Mammary epithelial cell (primary cell): ENCODE measurements at regions not wholly inside any gene's neighbourhood (a gene's known extent, or its start where the extent isn't known, plus 50 kb on each side); places are given as distances from the start of the nearest gene placed in this dataset.

Source experiments
- EZH2 ChIP-seq: IDR thresholded peaks from 2 replicates; pipeline ENCODE4 v1.6.1; 2012; ENCODE audit warnings: low read length, inconsistent platforms, borderline replicate concordance
- TF ChIP-seq, protein P1 (sequence below), 2 donors: IDR thresholded peaks in 1 of 2; conservative IDR thresholded peaks in 1 of 2; 2 replicates each; pipeline ENCODE4 v1.5.1; 2011 to 2012; ENCODE audit warnings: inconsistent platforms in 2 of 2, low read length in 2 of 2, mild to moderate bottlenecking in 2 of 2, control low read depth in 1 of 2, low read depth in 1 of 2; ENCODE audit not compliant: insufficient read depth in 1 of 2; ENCODE audit errors: extremely low read depth in 1 of 2

- TF ChIP-seq, protein P1, sequence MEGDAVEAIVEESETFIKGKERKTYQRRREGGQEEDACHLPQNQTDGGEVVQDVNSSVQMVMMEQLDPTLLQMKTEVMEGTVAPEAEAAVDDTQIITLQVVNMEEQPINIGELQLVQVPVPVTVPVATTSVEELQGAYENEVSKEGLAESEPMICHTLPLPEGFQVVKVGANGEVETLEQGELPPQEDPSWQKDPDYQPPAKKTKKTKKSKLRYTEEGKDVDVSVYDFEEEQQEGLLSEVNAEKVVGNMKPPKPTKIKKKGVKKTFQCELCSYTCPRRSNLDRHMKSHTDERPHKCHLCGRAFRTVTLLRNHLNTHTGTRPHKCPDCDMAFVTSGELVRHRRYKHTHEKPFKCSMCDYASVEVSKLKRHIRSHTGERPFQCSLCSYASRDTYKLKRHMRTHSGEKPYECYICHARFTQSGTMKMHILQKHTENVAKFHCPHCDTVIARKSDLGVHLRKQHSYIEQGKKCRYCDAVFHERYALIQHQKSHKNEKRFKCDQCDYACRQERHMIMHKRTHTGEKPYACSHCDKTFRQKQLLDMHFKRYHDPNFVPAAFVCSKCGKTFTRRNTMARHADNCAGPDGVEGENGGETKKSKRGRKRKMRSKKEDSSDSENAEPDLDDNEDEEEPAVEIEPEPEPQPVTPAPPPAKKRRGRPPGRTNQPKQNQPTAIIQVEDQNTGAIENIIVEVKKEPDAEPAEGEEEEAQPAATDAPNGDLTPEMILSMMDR (conservative IDR thresholded peaks at IDR 0.05 in 1 of 2, IDR thresholded peaks at IDR 0.05 in 1 of 2; ENCODE audit: extremely low read depth in 1 of 2, insufficient read depth in 1 of 2, low read depth in 1 of 2, low read length in 2 of 2): no peak
- TF ChIP-seq EZH2: no peak
These were observed 195.8 kb downstream of the FOXO1 start for GRCh38 chr13:40470660-40471059.
